Uterus (tissue), 3 donors: ENCODE measurements at regions not wholly inside any gene's neighbourhood (a gene's known extent, or its start where the extent isn't known, plus 50 kb on each side); places are given as distances from the start of the nearest gene placed in this dataset.
"Not testable (repeated sequence)": the region's sequence is repeated elsewhere in the genome, so short reads cannot be mapped to it uniquely, and the experiment has no call there.

Source experiments
- DNase-seq, 2 donors: peaks; one replicate each; pipeline ENCODE4 v3.0.0-alpha.2; 2019 to 2020
- H3K27ac ChIP-seq, 2 donors: fragments of 200-600 bp; sonication (generic); 1 replicate in 1 of 2; 2 replicates in 1 of 2; pipeline ENCODE4 v1.5.1; 2016 to 2018
- H3K27me3 ChIP-seq, 2 donors: fragments of 200-600 bp; sonication (generic); one replicate each; pipeline ENCODE4 v1.5.1; 2018 to 2019; ENCODE audit warnings: control low read depth in 1 of 2
- H3K36me3 ChIP-seq, 2 donors: fragments of 200-600 bp; sonication (generic); one replicate each; pipeline ENCODE4 v1.5.1; 2019; ENCODE audit warnings: control low read depth in 1 of 2
- H3K4me1 ChIP-seq, 2 donors: fragments of 200-600 bp; sonication (generic); one replicate each; pipeline ENCODE4 v1.5.1; 2018 to 2019; ENCODE audit warnings: control low read depth in 1 of 2
- H3K4me3 ChIP-seq, 2 donors: fragments of 200-600 bp; sonication (generic); 1 replicate in 1 of 2; 2 replicates in 1 of 2; pipeline ENCODE4 v1.5.1; 2018 to 2019; ENCODE audit warnings: mild to moderate bottlenecking in 1 of 2
- H3K9me3 ChIP-seq, 2 donors: fragments of 200-600 bp; sonication (generic); one replicate each; pipeline ENCODE4 v1.5.1; 2019; ENCODE audit warnings: control low read depth in 1 of 2
- CTCF ChIP-seq, 4 experiments: fragments of 200-600 bp in 2 of 4; fragments of 450-650 bp in 2 of 4; sonication (generic) in 2 of 4; IDR thresholded peaks; one replicate each; pipeline ENCODE4 v1.5.1; 2016 to 2019; ENCODE audit warnings: antibody characterized with exemption in 4 of 4, mild to moderate bottlenecking in 2 of 4, moderate library complexity in 1 of 4
- POLR2A ChIP-seq, 2 donors: fragments of 450-650 bp; IDR thresholded peaks; one replicate each; pipeline ENCODE4 v1.6.1; 2016; ENCODE audit warnings: antibody characterized with exemption in 2 of 2, mild to moderate bottlenecking in 1 of 2, moderate library complexity in 1 of 2
- intact Hi-C: fragments of 100-400 bp; cut with DNase I; formaldehyde crosslinking; loops from one replicate; pipeline ENCODE4 v1.15.1; 2023; ENCODE audit warnings: low total_unique reads
- donor health status: DM: yes; HTN: yes; CAD: no.

GRCh38 chr12:62006076-62006732 lies 254.0 kb upstream of the USP15 start:
- DNase-seq, result no peak
- Histone ChIP-seq H3K4me1 (no peaks in the 10 kb centered on the region), H3K9me3 (no peaks in the 10 kb centered on the region), H3K27me3 (no peaks in the 10 kb centered on the region), H3K27ac (no peak overlapping the region), H3K36me3 (no peaks in the 10 kb centered on the region), H3K4me3 (no peak overlapping the region)
- intact Hi-C loops, result no loop called here
- TF ChIP-seq CTCF (IDR thresholded peaks at IDR 0.05) (peak in 2 of 4 experiments; percentile 14 to 35), POLR2A (IDR thresholded peaks at IDR 0.05) (no peak)

GRCh38 chr12:62008703-62009102 lies 251.5 kb upstream of the USP15 start:
- H3K4me3 ChIP-seq, result no peak overlapping the region
- no peaks in the 10 kb centered on the region for H3K36me3 ChIP-seq
- TF ChIP-seq CTCF (IDR thresholded peaks at IDR 0.05) (no peak), POLR2A (IDR thresholded peaks at IDR 0.05) (no peak)
- intact Hi-C loops, result no loop called here
- DNase-seq, result no peak
- no peak overlapping the region for H3K27ac ChIP-seq
- no peaks in the 10 kb centered on the region for H3K4me1 ChIP-seq
- H3K9me3 ChIP-seq, result no peaks in the 10 kb centered on the region
- no peaks in the 10 kb centered on the region for H3K27me3 ChIP-seq

- Histone ChIP-seq H3K4me3 (no peak overlapping the region), H3K36me3 (no peaks in the 10 kb centered on the region), H3K9me3 (no peaks in the 10 kb centered on the region), H3K27me3 (no peaks in the 10 kb centered on the region), H3K27ac (no peak overlapping the region), H3K4me1 (no peaks in the 10 kb centered on the region)
- no peak for DNase-seq
- intact Hi-C loops, result no loop called here
- TF ChIP-seq POLR2A (IDR thresholded peaks at IDR 0.05) (no peak), CTCF (IDR thresholded peaks at IDR 0.05) (no peak)
Measured at GRCh38 chr12:62009445-62009844, 250.8 kb upstream of the USP15 start.

GRCh38 chr12:62010331-62010906 lies 249.8 kb upstream of the USP15 start:
- H3K4me1 ChIP-seq, DNase-seq, H3K4me3 ChIP-seq, H3K9me3 ChIP-seq, H3K27me3 ChIP-seq, intact Hi-C loops, H3K36me3 ChIP-seq, H3K27ac ChIP-seq: not testable (repeated sequence)

- intact Hi-C loops, H3K4me3 ChIP-seq, H3K9me3 ChIP-seq, H3K36me3 ChIP-seq, H3K27ac ChIP-seq, H3K27me3 ChIP-seq, DNase-seq, H3K4me1 ChIP-seq: not testable (repeated sequence)
Measured at GRCh38 chr12:62010973-62011372, 249.2 kb upstream of the USP15 start.

- Histone ChIP-seq H3K4me1 (no peaks in the 10 kb centered on the region), H3K36me3 (no peaks in the 10 kb centered on the region), H3K9me3 (no peaks in the 10 kb centered on the region), H3K27ac (no peak overlapping the region), H3K4me3 (no peak overlapping the region), H3K27me3 (no peaks in the 10 kb centered on the region)
- TF ChIP-seq POLR2A (IDR thresholded peaks at IDR 0.05) (no peak), CTCF (IDR thresholded peaks at IDR 0.05) (no peak)
- no peak for DNase-seq
- intact Hi-C loops, result no loop called here
Measured at GRCh38 chr12:62014330-62014729, 245.9 kb upstream of the USP15 start.
